Neural cell (in vitro differentiated cells): ENCODE measurements at regions not wholly inside any gene's neighbourhood (a gene's known extent, or its start where the extent isn't known, plus 50 kb on each side); places are given as distances from the start of the nearest gene placed in this dataset.
"Not testable (repeated sequence)": the region's sequence is repeated elsewhere in the genome, so short reads cannot be mapped to it uniquely, and the experiment has no call there.

Source experiments
- CTCF ChIP-seq: fragments of 450-650 bp; IDR thresholded peaks from 2 replicates; pipeline ENCODE4 v1.5.1; 2014; ENCODE audit warnings: antibody characterized with exemption, mild to moderate bottlenecking, moderate library complexity; ENCODE audit not compliant: poor library complexity, severe bottlenecking
- RAD21 ChIP-seq: fragments of 450-650 bp; conservative IDR thresholded peaks from 2 replicates; pipeline ENCODE4 v1.6.1; 2014; ENCODE audit warnings: antibody characterized with exemption, mild to moderate bottlenecking, moderate library complexity

DNA sequence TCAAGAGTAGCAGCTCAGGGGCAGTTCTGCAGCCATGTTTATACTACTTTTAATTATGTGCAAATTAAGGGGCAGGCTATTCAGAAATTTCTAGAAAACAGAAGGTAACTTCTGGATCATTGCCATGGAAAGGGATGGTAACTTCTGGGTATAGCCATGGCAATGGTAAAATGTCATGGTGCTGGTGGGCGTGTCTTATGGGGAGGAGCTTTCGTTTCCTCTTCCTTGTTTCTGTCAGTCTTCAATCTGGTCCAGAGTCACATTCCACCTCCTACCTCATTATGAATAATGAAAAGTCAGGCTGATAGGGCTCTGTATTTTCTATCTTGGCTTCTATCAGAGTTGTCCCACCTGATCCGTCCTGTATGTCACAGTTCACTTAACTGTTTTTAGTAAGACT lies 366.0 kb downstream of the SRGAP2C start:
- not testable (repeated sequence) for TF ChIP-seq RAD21, CTCF
